ENCODE measurements at regions not wholly inside any gene's neighbourhood (a gene's known extent, or its start where the extent isn't known, plus 50 kb on each side); places are given as distances from the start of the nearest gene placed in this dataset.

DNA sequence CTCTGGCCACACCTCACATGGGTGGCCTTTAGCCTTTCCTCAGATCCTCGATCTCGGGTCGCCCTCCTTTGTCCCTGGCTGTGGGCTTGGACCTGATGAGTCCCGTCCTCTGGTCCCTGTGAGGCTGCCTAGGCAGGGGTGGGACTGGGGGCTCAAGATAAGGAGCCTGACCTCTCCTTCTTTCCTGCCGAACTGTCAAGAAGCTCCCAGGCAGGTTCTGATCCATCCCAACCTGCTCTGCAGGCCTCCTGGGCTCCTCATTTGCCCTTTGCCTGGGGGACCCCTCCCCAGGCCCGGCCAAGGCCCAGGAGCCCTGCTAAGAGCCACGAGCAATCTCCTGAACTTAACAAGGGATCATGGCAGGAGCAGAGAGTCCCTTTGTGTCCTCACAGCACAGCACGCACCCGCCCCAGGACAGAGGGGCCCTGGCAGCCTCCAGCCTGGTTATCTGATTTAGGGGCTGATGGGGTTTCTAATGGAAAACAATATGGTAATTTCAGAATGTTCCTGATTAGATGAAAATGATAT, 82.4 kb upstream of the POU3F1 start:
- TF ChIP-seq, protein P1, sequence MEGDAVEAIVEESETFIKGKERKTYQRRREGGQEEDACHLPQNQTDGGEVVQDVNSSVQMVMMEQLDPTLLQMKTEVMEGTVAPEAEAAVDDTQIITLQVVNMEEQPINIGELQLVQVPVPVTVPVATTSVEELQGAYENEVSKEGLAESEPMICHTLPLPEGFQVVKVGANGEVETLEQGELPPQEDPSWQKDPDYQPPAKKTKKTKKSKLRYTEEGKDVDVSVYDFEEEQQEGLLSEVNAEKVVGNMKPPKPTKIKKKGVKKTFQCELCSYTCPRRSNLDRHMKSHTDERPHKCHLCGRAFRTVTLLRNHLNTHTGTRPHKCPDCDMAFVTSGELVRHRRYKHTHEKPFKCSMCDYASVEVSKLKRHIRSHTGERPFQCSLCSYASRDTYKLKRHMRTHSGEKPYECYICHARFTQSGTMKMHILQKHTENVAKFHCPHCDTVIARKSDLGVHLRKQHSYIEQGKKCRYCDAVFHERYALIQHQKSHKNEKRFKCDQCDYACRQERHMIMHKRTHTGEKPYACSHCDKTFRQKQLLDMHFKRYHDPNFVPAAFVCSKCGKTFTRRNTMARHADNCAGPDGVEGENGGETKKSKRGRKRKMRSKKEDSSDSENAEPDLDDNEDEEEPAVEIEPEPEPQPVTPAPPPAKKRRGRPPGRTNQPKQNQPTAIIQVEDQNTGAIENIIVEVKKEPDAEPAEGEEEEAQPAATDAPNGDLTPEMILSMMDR (IDR thresholded peaks at IDR 0.05; ENCODE audit: low read length) = no peak
- no peak for TF ChIP-seq EZH2 (IDR thresholded peaks at IDR 0.05; ENCODE audit: borderline replicate concordance, low read length)

Data from OCI-LY1 (cell line).